ENCODE measurements at regions not wholly inside any gene's neighbourhood (a gene's known extent, or its start where the extent isn't known, plus 50 kb on each side); places are given as distances from the start of the nearest gene placed in this dataset.

DNA sequence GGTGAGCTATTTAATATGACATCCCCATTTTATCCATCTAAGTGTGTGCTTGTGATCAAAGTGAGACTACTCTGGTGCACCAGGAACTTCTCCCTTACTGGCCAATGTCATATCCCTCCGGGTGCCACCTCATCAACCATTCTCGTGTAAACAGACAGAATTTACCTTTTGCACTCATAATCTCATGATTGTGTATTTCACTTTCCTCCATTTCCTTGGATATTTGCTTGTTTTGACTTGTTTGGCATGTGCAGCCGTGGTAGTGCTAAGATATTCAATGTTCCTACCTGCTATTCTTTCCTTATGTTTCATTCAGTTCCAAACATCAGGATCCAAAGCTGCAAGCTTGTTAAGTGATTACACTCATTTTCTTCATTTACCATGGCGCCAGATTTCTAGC lies 280.5 kb upstream of the SP8 start (continued):
- TF ChIP-seq, protein P1, sequence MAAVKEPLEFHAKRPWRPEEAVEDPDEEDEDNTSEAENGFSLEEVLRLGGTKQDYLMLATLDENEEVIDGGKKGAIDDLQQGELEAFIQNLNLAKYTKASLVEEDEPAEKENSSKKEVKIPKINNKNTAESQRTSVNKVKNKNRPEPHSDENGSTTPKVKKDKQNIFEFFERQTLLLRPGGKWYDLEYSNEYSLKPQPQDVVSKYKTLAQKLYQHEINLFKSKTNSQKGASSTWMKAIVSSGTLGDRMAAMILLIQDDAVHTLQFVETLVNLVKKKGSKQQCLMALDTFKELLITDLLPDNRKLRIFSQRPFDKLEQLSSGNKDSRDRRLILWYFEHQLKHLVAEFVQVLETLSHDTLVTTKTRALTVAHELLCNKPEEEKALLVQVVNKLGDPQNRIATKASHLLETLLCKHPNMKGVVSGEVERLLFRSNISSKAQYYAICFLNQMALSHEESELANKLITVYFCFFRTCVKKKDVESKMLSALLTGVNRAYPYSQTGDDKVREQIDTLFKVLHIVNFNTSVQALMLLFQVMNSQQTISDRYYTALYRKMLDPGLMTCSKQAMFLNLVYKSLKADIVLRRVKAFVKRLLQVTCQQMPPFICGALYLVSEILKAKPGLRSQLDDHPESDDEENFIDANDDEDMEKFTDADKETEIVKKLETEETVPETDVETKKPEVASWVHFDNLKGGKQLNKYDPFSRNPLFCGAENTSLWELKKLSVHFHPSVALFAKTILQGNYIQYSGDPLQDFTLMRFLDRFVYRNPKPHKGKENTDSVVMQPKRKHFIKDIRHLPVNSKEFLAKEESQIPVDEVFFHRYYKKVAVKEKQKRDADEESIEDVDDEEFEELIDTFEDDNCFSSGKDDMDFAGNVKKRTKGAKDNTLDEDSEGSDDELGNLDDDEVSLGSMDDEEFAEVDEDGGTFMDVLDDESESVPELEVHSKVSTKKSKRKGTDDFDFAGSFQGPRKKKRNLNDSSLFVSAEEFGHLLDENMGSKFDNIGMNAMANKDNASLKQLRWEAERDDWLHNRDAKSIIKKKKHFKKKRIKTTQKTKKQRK (IDR thresholded peaks at IDR 0.05; ENCODE audit: low read depth, low read length), result no peak
- TF ChIP-seq, protein P2, sequence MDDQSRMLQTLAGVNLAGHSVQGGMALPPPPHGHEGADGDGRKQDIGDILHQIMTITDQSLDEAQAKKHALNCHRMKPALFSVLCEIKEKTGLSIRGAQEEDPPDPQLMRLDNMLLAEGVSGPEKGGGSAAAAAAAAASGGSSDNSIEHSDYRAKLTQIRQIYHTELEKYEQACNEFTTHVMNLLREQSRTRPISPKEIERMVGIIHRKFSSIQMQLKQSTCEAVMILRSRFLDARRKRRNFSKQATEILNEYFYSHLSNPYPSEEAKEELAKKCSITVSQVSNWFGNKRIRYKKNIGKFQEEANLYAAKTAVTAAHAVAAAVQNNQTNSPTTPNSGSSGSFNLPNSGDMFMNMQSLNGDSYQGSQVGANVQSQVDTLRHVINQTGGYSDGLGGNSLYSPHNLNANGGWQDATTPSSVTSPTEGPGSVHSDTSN (IDR thresholded peaks at IDR 0.05; ENCODE audit: insufficient replicate concordance, low read depth, low read length), result no peak
- no peak for TF ChIP-seq BCL11A (IDR thresholded peaks at IDR 0.05; ENCODE audit: low read depth, low read length)
- TF ChIP-seq NFIC (IDR thresholded peaks at IDR 0.05; ENCODE audit: low read depth, low read length), result no peak
- TF ChIP-seq ZSCAN29 (IDR thresholded peaks at IDR 0.05), result no peak
- TF ChIP-seq, protein P3, sequence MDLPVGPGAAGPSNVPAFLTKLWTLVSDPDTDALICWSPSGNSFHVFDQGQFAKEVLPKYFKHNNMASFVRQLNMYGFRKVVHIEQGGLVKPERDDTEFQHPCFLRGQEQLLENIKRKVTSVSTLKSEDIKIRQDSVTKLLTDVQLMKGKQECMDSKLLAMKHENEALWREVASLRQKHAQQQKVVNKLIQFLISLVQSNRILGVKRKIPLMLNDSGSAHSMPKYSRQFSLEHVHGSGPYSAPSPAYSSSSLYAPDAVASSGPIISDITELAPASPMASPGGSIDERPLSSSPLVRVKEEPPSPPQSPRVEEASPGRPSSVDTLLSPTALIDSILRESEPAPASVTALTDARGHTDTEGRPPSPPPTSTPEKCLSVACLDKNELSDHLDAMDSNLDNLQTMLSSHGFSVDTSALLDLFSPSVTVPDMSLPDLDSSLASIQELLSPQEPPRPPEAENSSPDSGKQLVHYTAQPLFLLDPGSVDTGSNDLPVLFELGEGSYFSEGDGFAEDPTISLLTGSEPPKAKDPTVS (IDR thresholded peaks at IDR 0.05; ENCODE audit: low read depth, low read length), result no peak
- no peak for TF ChIP-seq HDAC2 (IDR thresholded peaks at IDR 0.05)
